ENCODE measurements at regions not wholly inside any gene's neighbourhood (a gene's known extent, or its start where the extent isn't known, plus 50 kb on each side); places are given as distances from the start of the nearest gene placed in this dataset.
A peak's percentile ranks its signal among the peaks of the same experiment; 100 is the strongest.
"Not testable (repeated sequence)": the region's sequence is repeated elsewhere in the genome, so short reads cannot be mapped to it uniquely, and the experiment has no call there.

DNA sequence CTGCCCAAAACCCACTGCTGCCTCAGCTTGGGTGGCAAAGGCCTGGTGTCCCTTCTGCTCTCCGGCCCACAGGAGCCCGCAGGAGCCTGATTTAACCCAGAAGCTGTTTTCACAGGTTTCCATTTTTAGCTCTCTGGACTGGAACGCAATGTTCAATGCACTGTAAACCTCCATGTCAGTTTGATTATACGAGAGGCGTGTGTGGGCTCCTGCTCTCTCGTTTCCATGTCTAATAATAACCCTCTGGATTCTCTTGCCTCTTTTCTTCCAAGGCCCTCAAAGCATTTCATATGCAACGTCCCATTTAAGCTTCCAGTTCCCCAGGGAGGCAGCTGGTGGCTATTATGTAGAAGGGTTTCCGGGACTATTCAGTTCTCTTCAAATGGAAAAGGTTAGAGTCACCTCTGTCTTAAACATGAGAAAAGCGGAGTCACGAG is 161.1 kb downstream of the SUDS3 start:
- TF ChIP-seq, protein P1, sequence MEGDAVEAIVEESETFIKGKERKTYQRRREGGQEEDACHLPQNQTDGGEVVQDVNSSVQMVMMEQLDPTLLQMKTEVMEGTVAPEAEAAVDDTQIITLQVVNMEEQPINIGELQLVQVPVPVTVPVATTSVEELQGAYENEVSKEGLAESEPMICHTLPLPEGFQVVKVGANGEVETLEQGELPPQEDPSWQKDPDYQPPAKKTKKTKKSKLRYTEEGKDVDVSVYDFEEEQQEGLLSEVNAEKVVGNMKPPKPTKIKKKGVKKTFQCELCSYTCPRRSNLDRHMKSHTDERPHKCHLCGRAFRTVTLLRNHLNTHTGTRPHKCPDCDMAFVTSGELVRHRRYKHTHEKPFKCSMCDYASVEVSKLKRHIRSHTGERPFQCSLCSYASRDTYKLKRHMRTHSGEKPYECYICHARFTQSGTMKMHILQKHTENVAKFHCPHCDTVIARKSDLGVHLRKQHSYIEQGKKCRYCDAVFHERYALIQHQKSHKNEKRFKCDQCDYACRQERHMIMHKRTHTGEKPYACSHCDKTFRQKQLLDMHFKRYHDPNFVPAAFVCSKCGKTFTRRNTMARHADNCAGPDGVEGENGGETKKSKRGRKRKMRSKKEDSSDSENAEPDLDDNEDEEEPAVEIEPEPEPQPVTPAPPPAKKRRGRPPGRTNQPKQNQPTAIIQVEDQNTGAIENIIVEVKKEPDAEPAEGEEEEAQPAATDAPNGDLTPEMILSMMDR (IDR thresholded peaks at IDR 0.05; ENCODE audit: low read depth, low read length, missing control alignments): no peak
- H3K4me3 ChIP-seq (ENCODE audit: low read depth, low read length): no peak overlapping the region
- DNase-seq: no peak
- no peak overlapping the region for H3K27ac ChIP-seq
- in situ Hi-C loops (cut with HindIII; ENCODE audit: low pct_ligation_motif_present, low sequenced_read_pairs): no loop called here
- H3K27me3 ChIP-seq (replicated peaks): no peaks in the 10 kb centered on the region
- H3K36me3 ChIP-seq (replicated peaks): no peaks in the 10 kb centered on the region

DNA sequence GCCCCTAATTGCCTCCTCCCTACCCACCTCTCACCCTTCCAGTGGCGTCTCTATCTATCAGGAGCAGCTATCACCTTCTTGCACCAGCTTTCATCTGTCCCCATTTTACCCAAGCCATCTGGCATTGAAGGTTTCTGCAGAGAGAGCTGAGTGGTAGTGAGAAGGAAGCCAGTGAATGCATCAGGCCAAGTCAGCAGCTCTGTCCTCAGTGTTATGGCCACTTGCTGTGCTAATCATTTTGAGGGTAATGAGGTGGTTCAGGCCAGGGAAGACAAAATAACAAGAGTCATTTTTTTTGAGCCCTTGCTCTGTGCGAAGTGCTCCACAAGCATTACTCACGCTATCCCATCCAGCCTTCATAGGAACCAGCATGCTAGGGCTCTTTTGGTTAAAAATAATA is 164.7 kb downstream of the SUDS3 start:
- in situ Hi-C loops (cut with HindIII; ENCODE audit: low pct_ligation_motif_present, low sequenced_read_pairs): no loop called here

DNA sequence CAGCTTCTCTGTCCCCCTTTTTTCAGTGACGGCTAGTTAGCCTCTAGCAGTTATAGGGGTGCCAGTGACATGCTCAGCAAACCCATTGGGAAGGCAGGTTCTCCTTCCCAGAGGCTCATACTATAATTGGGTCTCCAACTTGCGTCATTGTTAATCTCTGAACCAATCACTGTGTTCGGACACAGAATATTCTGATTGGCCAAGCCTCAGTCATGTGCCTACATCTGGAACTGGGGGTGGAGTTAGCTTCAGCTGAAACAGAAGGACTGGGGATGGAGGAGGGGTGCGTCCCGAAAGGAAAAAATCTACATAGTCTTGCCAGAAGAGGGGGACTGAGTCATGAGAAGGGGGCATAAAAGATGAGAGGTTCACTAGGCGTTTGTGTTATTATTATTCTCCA is 165.6 kb downstream of the SUDS3 start:
- H3K4me3 ChIP-seq (ENCODE audit: low read depth, low read length): no peak overlapping the region

More for the DNA sequence above, 164.7 kb downstream of the SUDS3 start:
- TF ChIP-seq, protein P1 (IDR thresholded peaks at IDR 0.05; ENCODE audit: low read depth, low read length, missing control alignments): no peak
- no peaks in the 10 kb centered on the region for H3K27me3 ChIP-seq (replicated peaks)
- no peak for DNase-seq
- H3K36me3 ChIP-seq (replicated peaks): no peaks in the 10 kb centered on the region
- H3K4me3 ChIP-seq (ENCODE audit: low read depth, low read length): no peak overlapping the region
- no peak overlapping the region for H3K27ac ChIP-seq

DNA sequence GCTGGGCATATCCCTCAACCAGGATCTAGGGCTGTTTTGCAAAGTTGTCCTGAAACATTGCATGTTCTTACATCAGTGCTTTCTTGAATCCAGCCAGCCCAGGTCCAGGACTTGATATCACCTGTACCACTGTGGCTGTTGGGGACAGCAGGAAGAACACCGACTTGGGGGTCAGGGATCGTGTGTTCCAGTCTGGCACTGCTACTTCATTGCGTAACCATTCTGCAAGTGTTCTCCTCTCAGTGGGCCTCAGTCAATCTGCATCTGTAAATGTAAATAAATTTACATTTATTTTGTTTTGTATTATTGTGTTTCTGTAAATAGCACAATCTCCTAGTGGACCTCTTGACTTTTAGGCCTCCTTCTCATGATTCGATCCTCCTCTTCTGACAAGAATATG is 167.3 kb downstream of the SUDS3 start:
- TF ChIP-seq, protein P1 (IDR thresholded peaks at IDR 0.05; ENCODE audit: low read depth, low read length, missing control alignments): no peak
- Histone ChIP-seq H3K4me3 (ENCODE audit: low read depth, low read length) (no peak overlapping the region), H3K27me3 (replicated peaks) (no peaks in the 10 kb centered on the region), H3K36me3 (replicated peaks) (no peaks in the 10 kb centered on the region), H3K27ac (no peak overlapping the region)
- no peak for DNase-seq
- in situ Hi-C loops (cut with HindIII; ENCODE audit: low pct_ligation_motif_present, low sequenced_read_pairs): no loop called here

More for the DNA sequence above, 165.6 kb downstream of the SUDS3 start:
- no peak overlapping the region for H3K27ac ChIP-seq
- in situ Hi-C loops (cut with HindIII; ENCODE audit: low pct_ligation_motif_present, low sequenced_read_pairs): no loop called here
- H3K27me3 ChIP-seq (replicated peaks): no peaks in the 10 kb centered on the region
- TF ChIP-seq, protein P1 (IDR thresholded peaks at IDR 0.05; ENCODE audit: low read depth, low read length, missing control alignments): no peak
- no peak for DNase-seq
- no peaks in the 10 kb centered on the region for H3K36me3 ChIP-seq (replicated peaks)

DNA sequence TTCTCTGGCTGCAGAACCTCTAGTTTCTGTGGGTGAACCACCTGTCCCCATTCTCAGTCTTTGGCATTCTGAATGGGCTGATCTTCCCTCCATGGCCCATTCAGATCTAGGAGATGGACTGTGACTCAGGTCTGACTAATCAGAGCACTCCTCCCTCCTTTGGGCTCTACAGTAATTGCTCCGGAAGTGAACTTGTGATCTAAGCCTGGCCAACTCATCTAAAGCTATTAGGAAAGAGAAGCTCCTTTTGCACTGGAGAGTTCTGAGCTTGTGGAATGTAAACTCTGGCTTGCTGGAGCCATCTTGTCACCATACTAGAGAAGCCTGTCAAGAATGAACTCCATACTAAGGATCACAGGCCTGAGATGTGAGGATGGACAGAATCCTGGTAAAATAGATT is 168.2 kb downstream of the SUDS3 start:
- Histone ChIP-seq H3K4me3 (ENCODE audit: low read depth, low read length) (no peak overlapping the region), H3K36me3 (replicated peaks) (no peaks in the 10 kb centered on the region), H3K27me3 (replicated peaks) (no peaks in the 10 kb centered on the region), H3K27ac (no peak overlapping the region)
- TF ChIP-seq, protein P1 (IDR thresholded peaks at IDR 0.05; ENCODE audit: low read depth, low read length, missing control alignments): no peak
- in situ Hi-C loops (cut with HindIII; ENCODE audit: low pct_ligation_motif_present, low sequenced_read_pairs): no loop called here
- peak; percentile 64 for DNase-seq

DNA sequence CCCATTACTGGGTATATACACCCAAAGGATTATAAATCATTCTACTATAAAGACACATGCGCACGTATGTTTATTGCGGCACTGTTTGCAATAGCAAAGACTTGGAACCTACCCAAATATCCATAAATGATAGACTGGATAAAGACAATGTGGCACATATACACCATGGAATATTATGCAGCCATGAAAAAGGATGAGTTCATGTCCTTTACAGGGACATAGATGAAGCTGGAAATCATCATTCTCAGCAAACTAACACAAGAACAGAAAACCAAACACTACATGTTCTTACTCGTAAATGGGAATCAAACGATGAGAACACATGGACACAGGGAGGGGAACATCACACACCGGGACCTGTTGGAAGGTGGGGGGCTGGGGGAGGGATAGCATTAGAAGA is 171.3 kb downstream of the SUDS3 start:
- H3K27ac ChIP-seq; in situ Hi-C loops (cut with HindIII; ENCODE audit: low pct_ligation_motif_present, low sequenced_read_pairs); DNase-seq: not testable (repeated sequence)

More for the DNA sequence above, 171.3 kb downstream of the SUDS3 start:
- H3K27me3 ChIP-seq (replicated peaks); H3K4me3 ChIP-seq (ENCODE audit: low read depth, low read length); H3K36me3 ChIP-seq (replicated peaks): not testable (repeated sequence)

Measured in brain microvascular endothelial cell (primary cell).